Ascending aorta (tissue), 2 donors: ENCODE measurements at regions not wholly inside any gene's neighbourhood (a gene's known extent, or its start where the extent isn't known, plus 50 kb on each side); places are given as distances from the start of the nearest gene placed in this dataset.

Experiments
- DNase-seq, 2 donors: peaks; one replicate each; pipeline ENCODE4 v3.0.0-alpha.2; 2019; ENCODE audit warnings: low spot score in 2 of 2
- H3K27ac ChIP-seq, 2 donors: fragments of 200-600 bp; sonication (generic); one replicate each; pipeline ENCODE4 v1.5.1; 2016 to 2017; ENCODE audit warnings: mild to moderate bottlenecking in 1 of 2
- H3K27me3 ChIP-seq: fragments of 200-600 bp; sonication (generic); one replicate; pipeline ENCODE4 v1.5.1; 2017
- H3K36me3 ChIP-seq, 2 donors: fragments of 200-600 bp; sonication (generic); one replicate each; pipeline ENCODE4 v1.5.1; 2016
- H3K4me1 ChIP-seq, 2 donors: fragments of 200-600 bp; sonication (generic); one replicate each; pipeline ENCODE4 v1.5.1; 2016 to 2017; ENCODE audit warnings: mild to moderate bottlenecking in 1 of 2
- H3K4me3 ChIP-seq, 2 donors: fragments of 200-600 bp; sonication (generic); one replicate each; pipeline ENCODE4 v1.5.1; 2016 to 2017; ENCODE audit warnings: mild to moderate bottlenecking in 1 of 2
- H3K9me3 ChIP-seq, 2 donors: fragments of 200-600 bp; sonication (generic); one replicate each; pipeline ENCODE4 v1.5.1; 2016
- intact Hi-C: fragments of 100-400 bp; cut with DNase I; formaldehyde crosslinking; loops from one replicate; pipeline ENCODE4 v1.15.1; 2023
- TF ChIP-seq, protein P1 (sequence below), 3 experiments: fragments of 200-600 bp in 2 of 3; fragments of 450-650 bp in 1 of 3; sonication (generic) in 2 of 3; IDR thresholded peaks; one replicate each; pipeline ENCODE4 v1.5.1; 2016 to 2019; ENCODE audit warnings: antibody characterized with exemption in 3 of 3, mild to moderate bottlenecking in 1 of 3, moderate library complexity in 1 of 3

DNA sequence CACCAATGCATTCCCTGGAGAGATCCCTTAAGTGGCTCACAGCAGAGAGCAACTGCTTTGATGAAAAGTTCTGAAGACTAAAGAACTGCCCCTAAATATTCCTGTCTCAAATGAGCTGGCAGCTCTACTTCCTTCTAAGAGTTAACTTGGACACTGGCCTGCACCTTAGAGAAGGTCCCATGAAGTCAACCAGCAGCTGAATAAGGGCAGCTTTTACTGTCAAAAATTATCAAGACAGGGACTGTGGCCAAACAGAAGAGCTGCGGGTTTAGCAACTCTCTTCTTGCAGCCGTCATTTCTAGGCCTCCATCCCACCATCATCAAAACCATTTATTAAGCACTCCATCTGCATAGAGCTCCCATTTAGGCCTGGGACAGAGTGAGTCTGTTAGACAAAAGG, 491.1 kb upstream of the TSHZ3 start:
- Histone ChIP-seq H3K36me3 (no peaks in the 10 kb centered on the region), H3K4me3 (no peak overlapping the region), H3K4me1 (no peaks in the 10 kb centered on the region), H3K27ac (no peak overlapping the region), H3K27me3 (no peaks in the 10 kb centered on the region), H3K9me3 (peaks cover 0 to 3% of the 10 kb centered on the region in 2 donors)
- TF ChIP-seq, protein P1, sequence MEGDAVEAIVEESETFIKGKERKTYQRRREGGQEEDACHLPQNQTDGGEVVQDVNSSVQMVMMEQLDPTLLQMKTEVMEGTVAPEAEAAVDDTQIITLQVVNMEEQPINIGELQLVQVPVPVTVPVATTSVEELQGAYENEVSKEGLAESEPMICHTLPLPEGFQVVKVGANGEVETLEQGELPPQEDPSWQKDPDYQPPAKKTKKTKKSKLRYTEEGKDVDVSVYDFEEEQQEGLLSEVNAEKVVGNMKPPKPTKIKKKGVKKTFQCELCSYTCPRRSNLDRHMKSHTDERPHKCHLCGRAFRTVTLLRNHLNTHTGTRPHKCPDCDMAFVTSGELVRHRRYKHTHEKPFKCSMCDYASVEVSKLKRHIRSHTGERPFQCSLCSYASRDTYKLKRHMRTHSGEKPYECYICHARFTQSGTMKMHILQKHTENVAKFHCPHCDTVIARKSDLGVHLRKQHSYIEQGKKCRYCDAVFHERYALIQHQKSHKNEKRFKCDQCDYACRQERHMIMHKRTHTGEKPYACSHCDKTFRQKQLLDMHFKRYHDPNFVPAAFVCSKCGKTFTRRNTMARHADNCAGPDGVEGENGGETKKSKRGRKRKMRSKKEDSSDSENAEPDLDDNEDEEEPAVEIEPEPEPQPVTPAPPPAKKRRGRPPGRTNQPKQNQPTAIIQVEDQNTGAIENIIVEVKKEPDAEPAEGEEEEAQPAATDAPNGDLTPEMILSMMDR (IDR thresholded peaks at IDR 0.05) = no peak
- DNase-seq = no peak
- intact Hi-C loops = no loop called here

DNA sequence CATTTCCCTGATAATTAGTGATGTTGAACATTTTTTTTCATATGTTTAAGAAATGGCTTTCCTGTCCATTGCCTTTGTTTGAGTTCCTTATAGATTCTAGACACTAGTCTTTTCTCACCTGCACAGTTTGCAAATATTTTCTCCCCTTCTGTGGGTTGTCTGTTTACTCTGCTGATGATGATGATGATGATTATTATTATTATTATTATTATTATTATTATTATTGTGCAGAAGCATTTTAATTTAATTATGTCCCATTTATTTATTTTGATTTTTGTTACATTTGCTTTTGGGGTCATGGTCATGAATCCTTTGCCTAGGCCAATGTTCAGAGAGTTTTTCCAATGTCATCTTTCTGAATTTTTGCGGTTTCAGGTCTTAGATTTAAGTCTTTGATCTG, 492.5 kb upstream of the TSHZ3 start:
- no peak overlapping the region for H3K4me3 ChIP-seq
- peaks cover 0 to 3% of the 10 kb centered on the region in 2 donors for H3K9me3 ChIP-seq
- intact Hi-C loops = no loop called here
- no peak overlapping the region for H3K27ac ChIP-seq
- no peak for DNase-seq
- TF ChIP-seq, protein P1 (IDR thresholded peaks at IDR 0.05) = no peak
- H3K36me3 ChIP-seq = no peaks in the 10 kb centered on the region
- no peaks in the 10 kb centered on the region for H3K4me1 ChIP-seq
- H3K27me3 ChIP-seq = no peaks in the 10 kb centered on the region

DNA sequence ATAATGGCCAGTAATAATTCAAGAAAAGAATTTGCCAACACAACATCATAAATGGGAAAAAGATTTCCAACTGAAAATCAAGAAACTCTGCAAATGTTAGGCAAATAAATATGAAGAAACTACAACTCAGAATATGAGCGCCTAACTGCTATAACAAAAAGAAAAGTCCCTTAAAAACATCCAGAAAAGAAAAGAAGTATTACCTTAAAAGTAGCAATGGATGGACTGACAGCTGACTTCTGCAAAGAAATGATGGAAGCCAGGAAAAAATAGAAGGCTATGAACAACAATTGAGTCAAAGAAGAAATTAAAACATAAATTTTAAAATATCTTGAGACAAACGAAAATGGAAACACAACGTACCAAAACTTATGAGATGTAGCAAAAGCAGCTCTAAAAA, 482.3 kb upstream of the ZNF507 start:
- no peaks in the 10 kb centered on the region for H3K36me3 ChIP-seq
- no peaks in the 10 kb centered on the region for H3K27me3 ChIP-seq
- H3K4me1 ChIP-seq = no peaks in the 10 kb centered on the region
- H3K4me3 ChIP-seq = no peak overlapping the region
- no peak overlapping the region for H3K27ac ChIP-seq
- intact Hi-C loops = no loop called here
- peaks cover 0 to 3% of the 10 kb centered on the region in 2 donors for H3K9me3 ChIP-seq
- DNase-seq = no peak
- TF ChIP-seq, protein P1 (IDR thresholded peaks at IDR 0.05) = no peak

DNA sequence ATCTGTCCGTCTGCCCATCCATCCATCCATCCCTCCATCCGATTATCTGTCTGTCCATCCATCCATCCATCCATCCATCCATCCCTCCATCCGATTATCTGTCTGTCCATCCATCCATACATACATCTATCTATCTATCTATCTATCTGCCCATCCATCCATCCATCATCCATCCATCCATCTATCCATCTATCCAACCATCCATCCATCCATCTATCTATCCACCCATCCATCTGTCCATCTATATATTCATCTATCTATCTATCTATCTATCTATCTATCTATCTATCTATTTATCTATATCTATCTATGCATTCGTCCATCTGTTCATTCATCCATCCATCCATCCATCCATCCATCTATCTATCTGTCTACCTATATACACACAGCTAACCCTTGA, 471.1 kb upstream of the ZNF507 start:
- no peak overlapping the region for H3K4me3 ChIP-seq
- intact Hi-C loops = no loop called here
- DNase-seq = no peak
- H3K36me3 ChIP-seq = no peaks in the 10 kb centered on the region
- no peaks in the 10 kb centered on the region for H3K9me3 ChIP-seq
- no peaks in the 10 kb centered on the region for H3K27me3 ChIP-seq
- TF ChIP-seq, protein P1 (IDR thresholded peaks at IDR 0.05) = no peak
- no peak overlapping the region for H3K27ac ChIP-seq
- H3K4me1 ChIP-seq = no peaks in the 10 kb centered on the region

DNA sequence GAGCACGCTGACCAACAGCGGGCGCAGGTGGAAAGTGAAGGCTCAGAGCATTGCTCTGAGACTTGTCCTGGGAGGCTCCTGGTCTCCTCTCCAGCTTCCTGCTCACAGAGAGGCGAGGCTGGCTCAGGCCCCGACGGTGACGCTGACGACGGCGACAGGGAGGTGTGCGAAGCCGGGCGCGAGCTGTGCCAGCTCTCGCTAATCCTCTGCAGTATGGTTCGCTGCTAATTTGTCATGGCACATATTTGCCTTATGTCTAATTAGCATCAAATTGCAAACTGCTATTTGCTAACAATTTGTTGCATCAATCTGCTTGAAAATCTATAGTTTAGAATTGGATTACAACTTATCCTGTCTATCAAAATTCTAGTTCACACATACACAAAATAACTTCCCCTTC, 469.8 kb upstream of the ZNF507 start:
- DNase-seq = no peak
- Histone ChIP-seq H3K27me3 (no peaks in the 10 kb centered on the region), H3K4me3 (no peak overlapping the region), H3K27ac (no peak overlapping the region), H3K4me1 (no peaks in the 10 kb centered on the region), H3K9me3 (no peaks in the 10 kb centered on the region), H3K36me3 (no peaks in the 10 kb centered on the region)
- intact Hi-C loops = no loop called here
- TF ChIP-seq, protein P1 (IDR thresholded peaks at IDR 0.05) = no peak

DNA sequence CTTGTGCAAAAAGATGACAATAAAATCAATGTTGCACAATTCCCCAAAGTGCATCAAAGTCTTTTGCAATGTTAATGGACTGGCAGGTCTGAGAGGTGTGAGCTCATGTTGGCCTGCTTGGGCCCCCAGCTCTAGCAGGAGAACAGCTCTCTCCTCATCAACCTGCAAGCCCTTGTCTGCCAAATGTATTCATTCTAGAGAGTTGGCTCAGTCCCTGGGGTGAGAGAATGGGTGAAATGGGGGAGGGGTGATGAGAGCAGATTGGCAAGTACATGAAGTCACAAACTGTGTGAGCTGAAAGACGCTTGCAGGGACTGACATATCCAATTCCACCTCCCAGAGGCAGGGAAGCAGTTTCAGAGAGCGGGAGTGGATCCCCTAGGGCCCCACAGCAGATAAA, 465.1 kb upstream of the ZNF507 start:
- H3K4me1 ChIP-seq = no peaks in the 10 kb centered on the region
- no peak for DNase-seq
- H3K4me3 ChIP-seq = no peak overlapping the region
- H3K27ac ChIP-seq = no peak overlapping the region
- no peaks in the 10 kb centered on the region for H3K36me3 ChIP-seq
- H3K27me3 ChIP-seq = no peaks in the 10 kb centered on the region
- H3K9me3 ChIP-seq = no peaks in the 10 kb centered on the region
- TF ChIP-seq, protein P1 (IDR thresholded peaks at IDR 0.05) = no peak
- intact Hi-C loops = no loop called here
